Activated naive CD8-positive, alpha-beta T cell treated with anti-CD3 and anti-CD28 coated beads for 36 hours (primary cell): ENCODE measurements at regions not wholly inside any gene's neighbourhood (a gene's known extent, or its start where the extent isn't known, plus 50 kb on each side); places are given as distances from the start of the nearest gene placed in this dataset.

ENCODE experiments used
- DNase-seq: peaks from one replicate; pipeline ENCODE4 v3.0.0; 2021
- H3K27ac Mint-ChIP-seq: one replicate; pipeline ENCODE4 v1.8.0; 2022; ENCODE audit warnings: mild to moderate bottlenecking, moderate library complexity, mixed read lengths
- H3K27me3 Mint-ChIP-seq: one replicate; pipeline ENCODE4 v1.8.0; 2022; ENCODE audit warnings: mild to moderate bottlenecking, mixed read lengths
- H3K36me3 Mint-ChIP-seq: one replicate; pipeline ENCODE4 v1.8.0; 2021; ENCODE audit warnings: mild to moderate bottlenecking, mixed read lengths
- H3K4me1 Mint-ChIP-seq: one replicate; pipeline ENCODE4 v1.8.0; 2021; ENCODE audit warnings: mixed read lengths
- H3K4me3 Mint-ChIP-seq: one replicate; pipeline ENCODE4 v1.8.0; 2022; ENCODE audit warnings: mild to moderate bottlenecking, moderate library complexity, mixed read lengths
- H3K9me3 Mint-ChIP-seq: one replicate; pipeline ENCODE4 v1.8.0; 2022; ENCODE audit warnings: mixed read lengths

DNA sequence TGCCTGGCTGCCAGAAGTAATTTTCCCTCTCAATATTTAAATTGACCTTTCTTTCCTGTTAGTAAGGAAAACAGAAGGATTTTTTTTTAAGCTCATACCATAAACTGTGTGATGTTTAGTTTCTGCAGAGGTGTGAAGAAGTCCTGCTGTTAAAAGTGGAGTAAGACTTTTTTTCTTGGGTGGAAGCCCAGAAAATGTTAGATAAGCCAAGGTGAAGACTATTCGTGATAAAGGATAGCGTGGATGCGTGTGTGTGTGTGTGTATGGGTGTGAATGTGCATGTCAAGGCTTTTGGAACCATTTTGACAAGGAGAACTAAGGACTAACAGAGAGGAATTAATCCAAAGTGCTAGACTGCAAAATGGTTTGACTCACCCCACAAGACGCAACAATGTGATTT lies 152.9 kb upstream of the SEL1L start:
- no peaks in the 10 kb centered on the region for H3K4me1 Mint-ChIP-seq
- DNase-seq = no peak
- H3K27ac Mint-ChIP-seq = no peak overlapping the region
- no peaks in the 10 kb centered on the region for H3K36me3 Mint-ChIP-seq
- no peak overlapping the region for H3K4me3 Mint-ChIP-seq
- no peaks in the 10 kb centered on the region for H3K9me3 Mint-ChIP-seq
- H3K27me3 Mint-ChIP-seq = peaks cover 3% of the 10 kb centered on the region

DNA sequence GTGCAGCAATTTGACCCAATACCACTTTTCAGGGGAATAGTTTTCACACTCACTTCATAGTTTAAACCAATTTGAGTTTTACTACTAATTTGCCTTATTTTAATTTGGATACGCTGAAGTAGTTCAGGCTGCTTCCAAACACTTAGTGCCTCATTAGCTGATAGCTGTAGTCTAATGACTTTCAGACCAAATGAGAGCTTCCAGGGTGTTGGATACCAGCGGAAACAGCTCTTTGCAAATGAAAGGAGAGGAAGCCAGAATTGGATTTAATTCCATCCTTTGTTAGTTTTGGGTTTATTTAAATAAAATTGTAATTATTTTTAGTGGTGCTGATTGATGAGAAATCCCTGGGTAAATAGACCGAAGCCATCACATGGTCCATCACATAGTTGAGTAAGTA lies 158.3 kb upstream of the SEL1L start:
- H3K36me3 Mint-ChIP-seq = no peaks in the 10 kb centered on the region
- no peak for DNase-seq
- H3K9me3 Mint-ChIP-seq = no peaks in the 10 kb centered on the region
- no peaks in the 10 kb centered on the region for H3K27me3 Mint-ChIP-seq
- no peaks in the 10 kb centered on the region for H3K4me1 Mint-ChIP-seq
- H3K27ac Mint-ChIP-seq = no peak overlapping the region
- H3K4me3 Mint-ChIP-seq = no peak overlapping the region

GRCh38 chr14:81694419-81694818 lies 160.8 kb upstream of the SEL1L start:
- Mint-ChIP-seq H3K27me3 (no peaks in the 10 kb centered on the region), H3K27ac (no peak overlapping the region), H3K4me3 (no peak overlapping the region), H3K9me3 (no peaks in the 10 kb centered on the region), H3K4me1 (no peaks in the 10 kb centered on the region), H3K36me3 (no peaks in the 10 kb centered on the region)
- no peak for DNase-seq

DNA sequence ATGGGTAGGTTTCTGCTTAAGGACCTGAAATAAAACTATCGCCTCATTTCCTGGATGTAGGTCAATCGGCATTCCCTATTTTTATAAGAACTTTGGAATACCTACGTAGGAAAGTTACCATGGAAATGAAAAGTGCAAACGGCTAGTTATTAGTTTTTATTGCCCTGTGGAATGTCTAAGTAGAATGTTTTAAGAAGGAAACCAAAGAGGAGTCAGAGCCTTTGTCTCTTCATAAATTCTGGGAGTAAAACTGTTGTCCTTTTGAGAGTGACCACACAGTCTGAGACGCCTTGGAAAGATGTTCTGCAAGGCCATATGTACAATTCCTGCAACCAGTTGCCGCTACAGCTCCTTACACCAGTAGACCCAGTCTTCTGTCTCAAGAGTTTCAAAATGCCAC lies 176.0 kb upstream of the SEL1L start:
- Mint-ChIP-seq H3K9me3 (peaks cover 2% of the 10 kb centered on the region), H3K4me1 (no peaks in the 10 kb centered on the region), H3K4me3 (no peak overlapping the region), H3K36me3 (no peaks in the 10 kb centered on the region), H3K27me3 (no peaks in the 10 kb centered on the region), H3K27ac (no peak overlapping the region)
- no peak for DNase-seq

DNA sequence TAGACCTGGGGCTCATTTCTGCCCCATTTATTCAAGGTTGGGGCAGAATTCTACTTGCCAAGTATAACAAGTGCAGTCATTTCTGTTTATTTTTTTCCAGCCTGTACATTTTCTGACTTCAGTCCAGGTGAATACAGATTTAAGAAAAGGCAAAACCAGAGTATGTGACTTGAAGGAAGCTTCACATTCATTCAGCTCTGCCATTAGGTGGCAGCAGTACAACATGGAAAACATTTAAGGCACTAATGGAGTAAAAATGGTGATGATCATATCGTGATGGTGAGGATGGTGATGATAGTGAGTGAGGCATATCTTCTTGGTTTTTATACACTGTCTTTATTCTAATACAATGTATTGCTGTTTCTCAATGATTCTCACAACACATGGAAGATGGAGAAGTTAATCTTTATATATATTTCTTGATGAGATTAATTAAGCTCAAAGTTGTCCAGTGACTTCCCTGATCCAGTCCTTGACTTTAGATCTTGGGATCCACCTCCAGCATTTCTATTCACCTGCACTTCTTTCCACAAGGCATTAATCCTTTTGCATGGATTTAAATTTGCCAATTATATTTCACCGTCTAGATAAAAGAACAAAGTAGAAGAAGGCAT lies 176.7 kb upstream of the SEL1L start:
- no peak for DNase-seq
- H3K27ac Mint-ChIP-seq = no peak overlapping the region
- no peak overlapping the region for H3K4me3 Mint-ChIP-seq
- no peaks in the 10 kb centered on the region for H3K36me3 Mint-ChIP-seq
- no peaks in the 10 kb centered on the region for H3K27me3 Mint-ChIP-seq
- peaks cover 2% of the 10 kb centered on the region for H3K9me3 Mint-ChIP-seq
- no peaks in the 10 kb centered on the region for H3K4me1 Mint-ChIP-seq

GRCh38 chr14:81715731-81716130 lies 182.1 kb upstream of the SEL1L start:
- Mint-ChIP-seq H3K4me1 (no peaks in the 10 kb centered on the region), H3K9me3 (no peaks in the 10 kb centered on the region), H3K4me3 (no peak overlapping the region), H3K27ac (no peak overlapping the region), H3K27me3 (no peaks in the 10 kb centered on the region), H3K36me3 (no peaks in the 10 kb centered on the region)
- no peak for DNase-seq

- Mint-ChIP-seq H3K36me3 (no peaks in the 10 kb centered on the region), H3K4me3 (no peak overlapping the region), H3K9me3 (no peaks in the 10 kb centered on the region), H3K27ac (no peak overlapping the region), H3K27me3 (no peaks in the 10 kb centered on the region), H3K4me1 (no peaks in the 10 kb centered on the region)
- DNase-seq = no peak
Observed at GRCh38 chr14:81716953-81717352, 183.3 kb upstream of the SEL1L start.

GRCh38 chr14:81723956-81724355 lies 190.3 kb upstream of the SEL1L start:
- no peak for DNase-seq
- Mint-ChIP-seq H3K27ac (peak overlapping the region; percentile 48), H3K4me3 (no peak overlapping the region), H3K9me3 (peaks cover 3% of the 10 kb centered on the region), H3K27me3 (peaks cover 5% of the 10 kb centered on the region), H3K4me1 (no peaks in the 10 kb centered on the region), H3K36me3 (no peaks in the 10 kb centered on the region)

GRCh38 chr14:81727218-81727617 lies 193.6 kb upstream of the SEL1L start:
- peaks cover 3% of the 10 kb centered on the region for H3K9me3 Mint-ChIP-seq
- H3K4me1 Mint-ChIP-seq = no peaks in the 10 kb centered on the region
- no peak for DNase-seq
- no peak overlapping the region for H3K27ac Mint-ChIP-seq
- peaks cover 5% of the 10 kb centered on the region for H3K27me3 Mint-ChIP-seq
- H3K4me3 Mint-ChIP-seq = no peak overlapping the region
- H3K36me3 Mint-ChIP-seq = no peaks in the 10 kb centered on the region

DNA sequence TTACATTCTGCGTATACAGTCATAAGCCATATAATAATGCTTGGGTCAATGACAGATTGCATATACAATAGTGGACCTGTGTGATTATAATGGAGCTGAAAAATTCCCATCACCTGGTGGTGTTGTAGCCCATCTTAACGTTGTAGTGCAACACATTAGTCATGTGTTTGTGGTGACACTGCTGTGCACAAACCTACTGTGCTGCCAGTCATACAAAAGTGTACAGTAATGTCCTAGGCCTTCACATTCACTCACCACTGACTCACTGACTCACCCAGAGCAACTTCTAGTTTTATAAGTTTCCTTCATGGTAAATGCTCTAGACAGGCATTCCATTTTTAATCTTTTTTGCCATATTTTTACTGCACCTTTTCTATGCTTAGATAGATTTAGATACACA lies 194.8 kb upstream of the SEL1L start:
- no peaks in the 10 kb centered on the region for H3K36me3 Mint-ChIP-seq
- peaks cover 3% of the 10 kb centered on the region for H3K9me3 Mint-ChIP-seq
- no peak overlapping the region for H3K4me3 Mint-ChIP-seq
- peaks cover 5% of the 10 kb centered on the region for H3K27me3 Mint-ChIP-seq
- DNase-seq = no peak
- no peak overlapping the region for H3K27ac Mint-ChIP-seq
- no peaks in the 10 kb centered on the region for H3K4me1 Mint-ChIP-seq

DNA sequence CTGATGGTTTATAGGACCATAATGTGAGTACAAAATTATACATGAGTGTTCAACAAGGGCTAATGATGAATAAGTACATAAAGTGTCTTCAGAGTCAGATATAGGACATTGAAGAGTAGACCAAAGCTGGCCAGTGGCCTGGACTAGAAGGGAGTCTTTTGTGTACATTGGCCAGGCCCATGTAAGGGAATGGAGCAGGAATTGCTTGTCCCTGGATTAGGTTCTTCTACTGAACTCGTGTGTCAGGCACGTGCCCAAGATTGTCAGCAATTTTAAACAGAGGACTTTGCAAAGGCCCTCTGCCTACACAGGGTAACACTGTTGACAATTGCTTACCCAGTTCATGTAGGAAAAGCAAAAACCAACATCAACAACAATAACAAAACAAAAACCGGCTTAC lies 196.0 kb upstream of the SEL1L start:
- Mint-ChIP-seq H3K4me1 (no peaks in the 10 kb centered on the region), H3K36me3 (no peaks in the 10 kb centered on the region), H3K27ac (no peak overlapping the region)

DNA sequence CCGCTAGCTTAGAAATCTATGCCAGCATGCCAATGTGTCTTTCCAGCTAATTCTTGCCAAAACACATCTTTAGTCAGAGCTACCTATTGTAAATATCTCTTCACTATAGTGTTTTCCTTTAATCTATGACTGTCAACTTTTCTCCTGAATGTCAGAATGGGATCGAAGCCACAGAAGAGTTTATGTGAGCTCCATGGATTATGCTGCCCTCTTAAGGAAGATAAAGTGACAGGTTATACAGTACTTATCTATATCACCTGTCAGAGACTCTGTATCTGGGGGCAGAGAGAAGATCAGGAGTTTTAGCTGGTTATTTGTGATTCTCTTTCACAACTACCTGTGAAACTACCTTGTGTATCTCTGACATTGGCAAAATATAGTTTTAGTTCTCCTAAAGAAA lies 204.3 kb upstream of the SEL1L start:
- peaks cover 2% of the 10 kb centered on the region for H3K9me3 Mint-ChIP-seq
- no peaks in the 10 kb centered on the region for H3K36me3 Mint-ChIP-seq
- DNase-seq = no peak
- H3K4me3 Mint-ChIP-seq = no peak overlapping the region
- peaks cover 4% of the 10 kb centered on the region for H3K27me3 Mint-ChIP-seq
- H3K27ac Mint-ChIP-seq = no peak overlapping the region
- H3K4me1 Mint-ChIP-seq = no peaks in the 10 kb centered on the region

More for the DNA sequence above, 196.0 kb upstream of the SEL1L start:
- peaks cover 5% of the 10 kb centered on the region for H3K9me3 Mint-ChIP-seq
- peaks cover 5% of the 10 kb centered on the region for H3K27me3 Mint-ChIP-seq
- H3K4me3 Mint-ChIP-seq = no peak overlapping the region
- DNase-seq = no peak

DNA sequence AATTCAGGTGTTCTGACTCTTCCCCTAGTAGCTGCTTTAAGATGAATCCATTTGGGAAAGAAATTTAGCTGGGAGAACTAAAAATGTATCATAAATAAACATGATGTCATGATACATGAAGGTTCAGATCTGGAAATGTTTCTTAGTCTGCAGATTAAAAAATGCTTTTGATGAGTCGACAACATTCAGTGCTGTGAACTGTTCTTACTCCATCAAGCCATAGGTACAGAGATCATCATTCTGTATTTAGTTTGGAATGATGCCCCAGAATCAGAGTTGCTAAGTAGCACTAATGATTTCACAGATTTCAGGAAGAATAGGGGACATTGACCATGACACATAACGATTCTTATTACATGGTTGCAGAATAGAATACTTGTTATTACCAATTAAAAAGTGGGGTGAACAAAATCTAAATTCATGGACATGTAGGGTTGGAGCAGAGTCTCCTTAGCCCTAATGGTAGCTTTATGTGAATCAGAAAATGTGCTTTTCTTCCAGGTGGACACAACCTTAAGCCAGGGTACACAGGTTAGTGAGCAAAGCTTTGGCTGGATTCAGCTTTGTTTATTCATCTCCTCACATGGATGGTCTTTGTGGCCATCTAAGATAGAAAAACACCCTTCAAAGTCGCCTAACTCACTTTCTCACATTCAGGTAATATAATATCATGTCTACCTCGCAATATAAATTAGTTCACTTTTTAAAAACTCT lies 205.4 kb upstream of the SEL1L start:
- DNase-seq = no peak
- Mint-ChIP-seq H3K36me3 (no peaks in the 10 kb centered on the region), H3K27ac (no peak overlapping the region), H3K27me3 (peaks cover 4% of the 10 kb centered on the region), H3K4me1 (no peaks in the 10 kb centered on the region), H3K9me3 (peaks cover under 1% of the 10 kb centered on the region), H3K4me3 (no peak overlapping the region)

DNA sequence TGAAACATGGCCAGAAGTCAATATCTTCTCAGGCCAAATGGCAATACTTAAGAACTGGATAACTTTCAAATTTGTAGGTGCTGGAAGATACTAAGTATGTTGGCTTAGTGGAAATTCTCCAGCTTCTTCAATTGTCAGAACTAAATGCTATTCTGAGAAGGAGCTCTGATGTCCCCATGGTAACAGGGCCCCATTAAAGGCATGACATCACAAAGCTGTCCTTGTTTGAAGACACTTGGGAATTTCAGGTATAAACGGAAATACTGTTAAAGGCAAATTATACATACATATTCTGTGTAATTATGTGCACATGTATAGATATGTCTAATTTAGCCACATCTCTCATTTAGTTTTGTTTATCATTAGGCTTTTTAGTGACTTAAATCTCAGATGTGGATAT lies 210.0 kb upstream of the SEL1L start:
- no peaks in the 10 kb centered on the region for H3K27me3 Mint-ChIP-seq
- H3K9me3 Mint-ChIP-seq = no peaks in the 10 kb centered on the region
- no peak overlapping the region for H3K27ac Mint-ChIP-seq
- no peaks in the 10 kb centered on the region for H3K36me3 Mint-ChIP-seq
- no peak overlapping the region for H3K4me3 Mint-ChIP-seq
- DNase-seq = no peak
- H3K4me1 Mint-ChIP-seq = no peaks in the 10 kb centered on the region

- Mint-ChIP-seq H3K36me3 (no peaks in the 10 kb centered on the region), H3K9me3 (no peaks in the 10 kb centered on the region), H3K27me3 (peaks cover 5% of the 10 kb centered on the region)
Observed at GRCh38 chr14:81751198-81751597, 217.5 kb upstream of the SEL1L start.

DNA sequence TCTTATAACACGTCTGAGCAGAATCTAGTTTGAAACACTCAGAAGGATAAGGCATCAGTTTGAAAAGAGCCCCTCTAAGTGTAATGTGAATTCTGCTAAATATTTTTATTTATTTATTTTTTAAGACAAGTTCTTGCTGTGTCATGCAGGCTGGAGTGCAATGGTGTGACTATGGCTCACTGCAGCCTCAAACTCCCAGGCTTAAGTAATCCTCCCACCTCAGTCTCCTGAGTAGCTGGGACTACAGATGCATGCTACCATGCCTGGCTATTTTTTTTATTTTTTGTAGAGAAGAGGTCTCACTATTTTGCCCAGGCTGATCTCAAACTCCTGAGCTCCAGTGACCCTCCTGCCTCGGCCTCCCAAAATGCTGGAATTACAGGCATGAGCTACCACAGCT lies 225.9 kb upstream of the SEL1L start:
- no peaks in the 10 kb centered on the region for H3K4me1 Mint-ChIP-seq
- no peak overlapping the region for H3K4me3 Mint-ChIP-seq

More at GRCh38 chr14:81751198-81751597, 217.5 kb upstream of the SEL1L start:
- no peak overlapping the region for H3K27ac Mint-ChIP-seq
- H3K4me3 Mint-ChIP-seq = no peak overlapping the region
- no peaks in the 10 kb centered on the region for H3K4me1 Mint-ChIP-seq
- DNase-seq = no peak

More for the DNA sequence above, 225.9 kb upstream of the SEL1L start:
- DNase-seq = no peak
- no peaks in the 10 kb centered on the region for H3K36me3 Mint-ChIP-seq
- no peaks in the 10 kb centered on the region for H3K9me3 Mint-ChIP-seq
- no peak overlapping the region for H3K27ac Mint-ChIP-seq
- H3K27me3 Mint-ChIP-seq = peaks cover 3% of the 10 kb centered on the region
